ENCODE measurements at regions not wholly inside any gene's neighbourhood (a gene's known extent, or its start where the extent isn't known, plus 50 kb on each side); places are given as distances from the start of the nearest gene placed in this dataset.
"Not testable (repeated sequence)": the region's sequence is repeated elsewhere in the genome, so short reads cannot be mapped to it uniquely, and the experiment has no call there.

DNA sequence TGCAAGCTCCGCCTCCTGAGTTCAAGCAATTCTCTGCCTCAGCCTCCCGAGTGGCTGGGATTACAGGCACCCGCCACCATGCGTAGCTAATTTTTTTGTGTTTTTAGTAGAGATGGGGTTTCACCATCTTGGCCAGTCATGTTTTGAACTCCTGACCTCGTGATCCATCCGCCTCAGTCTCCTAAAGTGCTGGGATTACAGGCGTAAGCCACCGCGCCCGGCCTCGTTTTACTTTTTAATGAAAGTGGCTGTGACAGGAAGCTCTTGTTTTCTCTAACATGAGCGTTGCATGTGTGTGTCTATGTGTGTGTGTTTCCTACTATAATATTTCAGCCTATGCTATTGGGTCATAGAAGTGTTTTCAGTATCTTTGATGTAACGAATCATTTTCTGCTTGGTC lies 613.3 kb downstream of the GRXCR1 start:
- TF ChIP-seq, protein P1, sequence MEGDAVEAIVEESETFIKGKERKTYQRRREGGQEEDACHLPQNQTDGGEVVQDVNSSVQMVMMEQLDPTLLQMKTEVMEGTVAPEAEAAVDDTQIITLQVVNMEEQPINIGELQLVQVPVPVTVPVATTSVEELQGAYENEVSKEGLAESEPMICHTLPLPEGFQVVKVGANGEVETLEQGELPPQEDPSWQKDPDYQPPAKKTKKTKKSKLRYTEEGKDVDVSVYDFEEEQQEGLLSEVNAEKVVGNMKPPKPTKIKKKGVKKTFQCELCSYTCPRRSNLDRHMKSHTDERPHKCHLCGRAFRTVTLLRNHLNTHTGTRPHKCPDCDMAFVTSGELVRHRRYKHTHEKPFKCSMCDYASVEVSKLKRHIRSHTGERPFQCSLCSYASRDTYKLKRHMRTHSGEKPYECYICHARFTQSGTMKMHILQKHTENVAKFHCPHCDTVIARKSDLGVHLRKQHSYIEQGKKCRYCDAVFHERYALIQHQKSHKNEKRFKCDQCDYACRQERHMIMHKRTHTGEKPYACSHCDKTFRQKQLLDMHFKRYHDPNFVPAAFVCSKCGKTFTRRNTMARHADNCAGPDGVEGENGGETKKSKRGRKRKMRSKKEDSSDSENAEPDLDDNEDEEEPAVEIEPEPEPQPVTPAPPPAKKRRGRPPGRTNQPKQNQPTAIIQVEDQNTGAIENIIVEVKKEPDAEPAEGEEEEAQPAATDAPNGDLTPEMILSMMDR (IDR thresholded peaks at IDR 0.05; ENCODE audit: insufficient read depth, low read depth, low read length) = not testable (repeated sequence)
- not testable (repeated sequence) for TF ChIP-seq EZH2 (IDR thresholded peaks at IDR 0.05; ENCODE audit: insufficient read depth, low read length)
